Epithelial cell of proximal tubule (primary cell): ENCODE measurements at regions not wholly inside any gene's neighbourhood (a gene's known extent, or its start where the extent isn't known, plus 50 kb on each side); places are given as distances from the start of the nearest gene placed in this dataset.

Source experiments
- DNase-seq: peaks from one replicate; pipeline ENCODE4 v3.0.0-alpha.2; 2011; ENCODE audit warnings: low read depth
- H3K4me3 ChIP-seq: 2 replicates; pipeline ENCODE4 v1.5.1; 2011; ENCODE audit warnings: low read depth, mild to moderate bottlenecking, low read length
- TF ChIP-seq, protein P1 (sequence below): conservative IDR thresholded peaks from 2 replicates; pipeline ENCODE4 v1.5.1; 2012; ENCODE audit warnings: low read depth, mild to moderate bottlenecking, low read length

DNA sequence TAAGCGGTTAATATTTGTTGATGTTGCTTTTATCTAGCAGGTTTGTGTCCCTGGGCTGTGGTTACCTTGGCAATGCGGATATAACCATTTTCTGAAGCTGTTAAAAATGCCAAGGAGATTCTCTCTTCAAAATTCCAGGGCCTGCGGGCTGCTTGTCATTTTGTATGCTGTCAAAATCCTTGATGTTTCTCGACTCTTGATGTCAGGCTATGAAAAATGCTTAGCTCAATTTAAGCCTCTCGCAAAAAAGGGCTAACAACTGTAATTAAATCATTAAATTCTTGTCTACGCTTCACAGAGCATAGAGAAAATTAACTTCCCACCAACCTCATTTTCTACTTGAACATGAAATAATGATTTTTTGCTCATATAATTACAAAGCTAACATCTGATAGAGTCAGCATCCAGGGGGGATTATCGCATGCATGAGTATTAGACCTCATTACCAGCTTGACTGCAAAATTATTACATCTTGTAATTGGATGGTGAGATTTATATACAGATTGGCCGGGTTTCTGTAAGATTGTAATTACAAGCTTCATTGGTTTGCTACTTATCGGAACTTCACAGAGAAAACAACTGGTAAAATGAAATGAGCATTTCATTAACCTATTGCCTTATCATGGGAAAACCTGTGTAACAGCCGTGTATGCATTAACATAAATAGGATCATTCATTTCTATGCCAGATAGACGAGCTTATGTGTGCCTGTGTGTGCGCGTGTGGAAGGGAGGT lies 83.1 kb upstream of the IRX1 start:
- no peak for DNase-seq
- TF ChIP-seq, protein P1, sequence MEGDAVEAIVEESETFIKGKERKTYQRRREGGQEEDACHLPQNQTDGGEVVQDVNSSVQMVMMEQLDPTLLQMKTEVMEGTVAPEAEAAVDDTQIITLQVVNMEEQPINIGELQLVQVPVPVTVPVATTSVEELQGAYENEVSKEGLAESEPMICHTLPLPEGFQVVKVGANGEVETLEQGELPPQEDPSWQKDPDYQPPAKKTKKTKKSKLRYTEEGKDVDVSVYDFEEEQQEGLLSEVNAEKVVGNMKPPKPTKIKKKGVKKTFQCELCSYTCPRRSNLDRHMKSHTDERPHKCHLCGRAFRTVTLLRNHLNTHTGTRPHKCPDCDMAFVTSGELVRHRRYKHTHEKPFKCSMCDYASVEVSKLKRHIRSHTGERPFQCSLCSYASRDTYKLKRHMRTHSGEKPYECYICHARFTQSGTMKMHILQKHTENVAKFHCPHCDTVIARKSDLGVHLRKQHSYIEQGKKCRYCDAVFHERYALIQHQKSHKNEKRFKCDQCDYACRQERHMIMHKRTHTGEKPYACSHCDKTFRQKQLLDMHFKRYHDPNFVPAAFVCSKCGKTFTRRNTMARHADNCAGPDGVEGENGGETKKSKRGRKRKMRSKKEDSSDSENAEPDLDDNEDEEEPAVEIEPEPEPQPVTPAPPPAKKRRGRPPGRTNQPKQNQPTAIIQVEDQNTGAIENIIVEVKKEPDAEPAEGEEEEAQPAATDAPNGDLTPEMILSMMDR, result no peak

DNA sequence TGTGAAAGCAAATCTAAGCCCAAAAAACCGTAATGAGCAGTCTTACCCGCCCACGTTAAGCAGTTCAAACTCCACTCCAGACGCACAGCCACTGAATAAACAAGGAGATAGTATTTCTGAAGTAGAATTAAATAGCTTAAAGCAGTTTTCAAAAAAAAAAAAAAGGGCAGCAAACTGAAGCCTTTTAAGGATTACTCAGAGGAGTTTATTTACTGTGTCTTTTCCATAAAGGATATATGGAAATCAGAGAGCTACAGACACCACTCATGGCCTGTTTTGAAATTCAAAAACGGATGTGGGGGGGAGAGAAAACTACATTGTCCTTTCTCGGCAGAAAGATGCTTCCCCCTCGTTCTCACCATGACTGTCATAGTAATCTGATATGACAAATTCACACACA lies 83.7 kb upstream of the IRX1 start:
- TF ChIP-seq, protein P1, result no peak
- no peak overlapping the region for H3K4me3 ChIP-seq
- DNase-seq, result no peak

More for the DNA sequence above, 83.1 kb upstream of the IRX1 start:
- H3K4me3 ChIP-seq, result no peak overlapping the region

DNA sequence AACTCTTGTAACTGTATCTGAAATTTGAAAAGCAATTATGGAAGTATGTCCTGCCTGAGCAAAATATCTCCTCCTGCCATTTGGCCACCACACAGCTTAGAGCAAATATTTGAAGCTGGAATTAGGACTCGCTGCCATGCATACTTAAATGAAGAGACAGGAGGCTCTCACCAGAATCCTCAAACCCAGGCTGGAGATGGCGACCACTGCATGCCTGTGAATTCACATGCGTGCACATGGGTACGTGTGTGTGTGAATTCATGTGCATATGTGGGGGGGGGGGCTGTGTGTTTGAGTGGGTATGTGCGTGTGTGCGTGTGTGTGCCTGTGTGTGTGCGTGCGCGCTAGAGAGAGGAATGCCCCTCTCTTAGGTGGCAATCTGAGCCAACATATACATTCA lies 84.1 kb upstream of the IRX1 start:
- no peak overlapping the region for H3K4me3 ChIP-seq
- no peak for DNase-seq
- TF ChIP-seq, protein P1, result no peak

DNA sequence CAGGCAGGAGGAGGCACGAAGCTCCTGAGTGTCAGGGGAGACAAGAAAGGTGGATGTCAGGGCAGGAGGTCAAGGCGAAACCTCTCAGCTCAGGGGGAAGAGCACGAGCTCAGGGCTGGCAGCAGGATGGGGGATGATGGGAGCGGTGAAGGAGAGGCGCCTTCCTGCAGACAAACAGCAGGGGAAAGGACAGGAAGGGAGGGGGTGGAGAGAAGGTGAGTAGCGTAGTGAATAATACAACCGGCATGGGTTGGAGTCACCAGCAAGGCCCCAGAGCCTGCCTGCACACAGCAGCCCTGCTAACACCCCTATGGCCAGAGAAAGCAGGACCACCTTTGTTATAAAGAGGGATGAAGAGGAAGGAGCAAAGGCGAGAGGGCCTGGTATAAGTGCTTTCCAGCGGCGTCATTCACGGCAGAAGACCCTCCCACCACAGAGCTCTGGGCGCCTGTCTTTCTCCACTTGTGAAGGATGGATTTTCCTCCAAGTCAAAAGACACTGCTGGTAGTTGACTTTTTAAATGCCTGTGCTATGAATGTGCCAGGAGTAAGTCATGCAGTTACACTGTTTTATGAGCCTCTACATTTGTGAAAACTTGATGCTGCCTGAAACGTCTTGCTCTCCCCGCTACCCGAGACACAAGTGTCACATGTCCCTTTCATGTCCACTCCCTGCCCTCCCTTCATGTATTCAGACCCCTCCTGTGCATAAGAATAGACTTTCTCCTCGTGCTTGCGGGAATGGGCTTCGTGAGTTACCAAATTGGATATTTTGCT lies 84.8 kb upstream of the IRX1 start:
- no peak for DNase-seq
- H3K4me3 ChIP-seq, result no peak overlapping the region
- TF ChIP-seq, protein P1, result no peak

DNA sequence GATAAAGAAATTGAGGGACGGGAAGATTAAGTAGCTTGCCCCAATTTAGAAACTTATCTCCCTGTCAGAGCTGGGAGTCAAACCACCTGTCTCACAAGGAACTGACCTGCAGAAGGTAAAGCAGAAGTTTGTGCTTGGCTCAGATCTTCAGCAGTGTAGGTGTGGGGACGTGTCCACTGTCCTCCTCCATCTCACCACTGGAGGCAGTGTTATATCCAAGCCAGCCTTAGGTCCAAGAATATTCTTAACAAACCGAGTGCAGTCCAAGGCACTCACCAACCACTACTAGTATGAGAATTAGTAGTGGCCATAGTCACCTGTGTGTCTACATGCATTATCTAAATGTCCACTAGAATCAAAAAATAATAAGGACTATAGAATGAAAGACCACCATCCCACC lies 86.3 kb upstream of the IRX1 start:
- TF ChIP-seq, protein P1, result no peak
- H3K4me3 ChIP-seq, result no peak overlapping the region
- DNase-seq, result no peak

DNA sequence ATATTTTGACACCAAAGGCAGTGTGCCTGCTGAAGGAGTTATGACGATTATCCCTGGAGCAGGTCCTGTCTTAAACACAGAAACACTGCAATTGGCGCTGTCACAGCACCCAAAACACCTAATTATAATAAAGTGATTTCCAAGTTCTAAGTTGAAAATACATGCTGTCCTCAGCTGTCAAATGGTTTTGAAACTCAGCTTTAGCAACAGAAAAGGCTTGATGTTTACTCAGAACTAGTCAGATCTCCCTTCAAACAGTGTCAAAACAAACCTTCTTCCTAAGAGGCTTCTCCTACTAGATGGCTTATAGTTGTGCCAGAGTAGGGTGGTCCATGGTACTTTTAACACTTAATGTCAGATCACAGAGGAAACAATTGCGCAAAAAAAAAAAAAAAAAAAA lies 87.2 kb upstream of the IRX1 start:
- TF ChIP-seq, protein P1, result no peak
- H3K4me3 ChIP-seq, result no peak overlapping the region
- DNase-seq, result no peak
